Activated T-cell treated with anti-CD3 and anti-CD28 coated beads, Interleukin-2, amount 50 U/mL, for 4 hours (primary cell): ENCODE measurements at regions not wholly inside any gene's neighbourhood (a gene's known extent, or its start where the extent isn't known, plus 50 kb on each side); places are given as distances from the start of the nearest gene placed in this dataset.
"Not testable (repeated sequence)": the region's sequence is repeated elsewhere in the genome, so short reads cannot be mapped to it uniquely, and the experiment has no call there.

Experiments used
- ATAC-seq, 2 donors: fragments of 200-7000 bp; cut with Tn5 transposase; one replicate each; pipeline ENCODE4 v1.10.0; 2021
- DNase-seq: peaks from one replicate; pipeline ENCODE4 v3.0.0-alpha.2; 2020
- H3K27me3 Mint-ChIP-seq: one replicate; pipeline ENCODE4 v1.8.0; 2021; ENCODE audit warnings: low read depth, mixed read lengths
- H3K36me3 Mint-ChIP-seq: one replicate; pipeline ENCODE4 v1.8.0; 2022; ENCODE audit warnings: mixed read lengths; ENCODE audit not compliant: insufficient read depth
- H3K4me1 Mint-ChIP-seq: one replicate; pipeline ENCODE4 v1.8.0; 2021; ENCODE audit warnings: low read depth, mixed read lengths
- H3K4me3 Mint-ChIP-seq: one replicate; pipeline ENCODE4 v1.8.0; 2021; ENCODE audit warnings: mild to moderate bottlenecking, moderate library complexity, mixed read lengths
- H3K9me3 Mint-ChIP-seq: one replicate; pipeline ENCODE4 v1.8.0; 2021; ENCODE audit warnings: mixed read lengths

- H3K36me3 Mint-ChIP-seq, result no peaks in the 10 kb centered on the region
- no peaks in the 10 kb centered on the region for H3K4me1 Mint-ChIP-seq
- no peak for ATAC-seq
- DNase-seq, result no peak
- H3K27me3 Mint-ChIP-seq, result peaks cover 29% of the 10 kb centered on the region
- no peak overlapping the region for H3K4me3 Mint-ChIP-seq
- no peaks in the 10 kb centered on the region for H3K9me3 Mint-ChIP-seq
Observed at GRCh38 chr6:16904957-16905356, 143.7 kb upstream of the ATXN1 start.

- peaks cover 37% of the 10 kb centered on the region for H3K27me3 Mint-ChIP-seq
- no peak for DNase-seq
- H3K4me3 Mint-ChIP-seq, result no peak overlapping the region
- H3K9me3 Mint-ChIP-seq, result no peaks in the 10 kb centered on the region
- no peak for ATAC-seq
- H3K36me3 Mint-ChIP-seq, result no peaks in the 10 kb centered on the region
- H3K4me1 Mint-ChIP-seq, result no peaks in the 10 kb centered on the region
Observed at GRCh38 chr6:16903470-16903869, 142.2 kb upstream of the ATXN1 start.

GRCh38 chr6:16902502-16902901, 141.2 kb upstream of the ATXN1 start:
- peaks cover 37% of the 10 kb centered on the region for H3K27me3 Mint-ChIP-seq
- no peaks in the 10 kb centered on the region for H3K36me3 Mint-ChIP-seq
- no peak overlapping the region for H3K4me3 Mint-ChIP-seq
- DNase-seq (no peak), ATAC-seq (no peak)
- H3K4me1 Mint-ChIP-seq, result no peaks in the 10 kb centered on the region
- H3K9me3 Mint-ChIP-seq, result no peaks in the 10 kb centered on the region

GRCh38 chr6:16901782-16902181, 140.5 kb upstream of the ATXN1 start:
- DNase-seq (no peak), ATAC-seq (no peak)
- Mint-ChIP-seq H3K9me3 (no peaks in the 10 kb centered on the region), H3K4me1 (no peaks in the 10 kb centered on the region), H3K36me3 (no peaks in the 10 kb centered on the region), H3K4me3 (no peak overlapping the region), H3K27me3 (peaks cover 39% of the 10 kb centered on the region)

GRCh38 chr6:16901306-16901705, 140.0 kb upstream of the ATXN1 start:
- H3K27me3 Mint-ChIP-seq, result peaks cover 36% of the 10 kb centered on the region
- ATAC-seq (no peak), DNase-seq (no peak)
- H3K36me3 Mint-ChIP-seq, result no peaks in the 10 kb centered on the region
- H3K4me3 Mint-ChIP-seq, result no peak overlapping the region
- H3K9me3 Mint-ChIP-seq, result no peaks in the 10 kb centered on the region
- H3K4me1 Mint-ChIP-seq, result no peaks in the 10 kb centered on the region

GRCh38 chr6:16898640-16899396, 137.6 kb upstream of the ATXN1 start:
- Mint-ChIP-seq H3K36me3 (no peaks in the 10 kb centered on the region), H3K27me3 (peaks cover 25% of the 10 kb centered on the region)
- ATAC-seq, result no peak

GRCh38 chr6:16897669-16898068, 136.4 kb upstream of the ATXN1 start:
- peaks cover 16% of the 10 kb centered on the region for H3K27me3 Mint-ChIP-seq
- no peak overlapping the region for H3K4me3 Mint-ChIP-seq
- H3K4me1 Mint-ChIP-seq, result no peaks in the 10 kb centered on the region
- DNase-seq (no peak), ATAC-seq (no peak)
- H3K9me3 Mint-ChIP-seq, result peaks cover 10% of the 10 kb centered on the region
- H3K36me3 Mint-ChIP-seq, result no peaks in the 10 kb centered on the region

More at GRCh38 chr6:16898640-16899396, 137.6 kb upstream of the ATXN1 start:
- DNase-seq, result no peak
- Mint-ChIP-seq H3K4me3 (no peak overlapping the region), H3K9me3 (peaks cover 4% of the 10 kb centered on the region), H3K4me1 (no peaks in the 10 kb centered on the region)

GRCh38 chr6:16894301-16894700, 133.0 kb upstream of the ATXN1 start:
- Mint-ChIP-seq H3K4me3 (no peak overlapping the region), H3K4me1 (no peaks in the 10 kb centered on the region), H3K9me3 (peaks cover 10% of the 10 kb centered on the region), H3K36me3 (no peaks in the 10 kb centered on the region), H3K27me3 (peaks cover 10% of the 10 kb centered on the region)
- DNase-seq (no peak), ATAC-seq (no peak)

- not testable (repeated sequence) for H3K36me3 Mint-ChIP-seq, H3K4me1 Mint-ChIP-seq, DNase-seq, H3K4me3 Mint-ChIP-seq, ATAC-seq, H3K9me3 Mint-ChIP-seq
- H3K27me3 Mint-ChIP-seq, result peaks cover 14% of the 10 kb centered on the region
Observed at GRCh38 chr6:16891110-16891509, 129.8 kb upstream of the ATXN1 start.

GRCh38 chr6:16885411-16886160, 124.3 kb upstream of the ATXN1 start:
- Mint-ChIP-seq H3K36me3 (no peaks in the 10 kb centered on the region), H3K4me1 (no peaks in the 10 kb centered on the region)

GRCh38 chr6:16884526-16884925, 123.3 kb upstream of the ATXN1 start:
- Mint-ChIP-seq H3K9me3 (no peaks in the 10 kb centered on the region), H3K4me1 (no peaks in the 10 kb centered on the region), H3K36me3 (no peaks in the 10 kb centered on the region), H3K4me3 (no peak overlapping the region), H3K27me3 (peaks cover 47% of the 10 kb centered on the region)
- DNase-seq, result no peak
- no peak for ATAC-seq

More at GRCh38 chr6:16885411-16886160, 124.3 kb upstream of the ATXN1 start:
- no peak overlapping the region for H3K4me3 Mint-ChIP-seq
- DNase-seq (no peak), ATAC-seq (no peak)
- peaks cover 41% of the 10 kb centered on the region for H3K27me3 Mint-ChIP-seq
- H3K9me3 Mint-ChIP-seq, result no peaks in the 10 kb centered on the region

- DNase-seq (no peak), ATAC-seq (no peak)
- Mint-ChIP-seq H3K36me3 (no peaks in the 10 kb centered on the region), H3K9me3 (no peaks in the 10 kb centered on the region), H3K4me3 (no peak overlapping the region), H3K4me1 (no peaks in the 10 kb centered on the region), H3K27me3 (peaks cover 47% of the 10 kb centered on the region)
Observed at GRCh38 chr6:16883414-16883813, 122.2 kb upstream of the ATXN1 start.

GRCh38 chr6:16882230-16882629, 121.0 kb upstream of the ATXN1 start:
- Mint-ChIP-seq H3K4me1 (no peaks in the 10 kb centered on the region), H3K36me3 (no peaks in the 10 kb centered on the region), H3K9me3 (peaks cover 5% of the 10 kb centered on the region), H3K4me3 (no peak overlapping the region), H3K27me3 (peaks cover 53% of the 10 kb centered on the region)
- ATAC-seq (no peak), DNase-seq (no peak)

GRCh38 chr6:16876852-16877251, 115.6 kb upstream of the ATXN1 start:
- H3K4me3 Mint-ChIP-seq, H3K4me1 Mint-ChIP-seq, ATAC-seq, DNase-seq, H3K36me3 Mint-ChIP-seq: not testable (repeated sequence)
- H3K9me3 Mint-ChIP-seq, result peaks cover 11% of the 10 kb centered on the region
- peaks cover 35% of the 10 kb centered on the region for H3K27me3 Mint-ChIP-seq

- Mint-ChIP-seq H3K4me1 (peaks cover 3% of the 10 kb centered on the region), H3K9me3 (peaks cover 11% of the 10 kb centered on the region), H3K36me3 (no peaks in the 10 kb centered on the region), H3K27me3 (peaks cover 29% of the 10 kb centered on the region), H3K4me3 (no peak overlapping the region)
- DNase-seq (no peak), ATAC-seq (no peak)
Observed at GRCh38 chr6:16876201-16876600, 114.9 kb upstream of the ATXN1 start.
